Muscle of leg (tissue), 3 donors: ENCODE measurements at regions not wholly inside any gene's neighbourhood (a gene's known extent, or its start where the extent isn't known, plus 50 kb on each side); places are given as distances from the start of the nearest gene placed in this dataset.

Source experiments
- DNase-seq: peaks from one replicate; pipeline ENCODE4 v3.0.0; 2013
- H3K27ac ChIP-seq: one replicate; pipeline ENCODE4 v1.5.1; 2013; ENCODE audit warnings: mild to moderate bottlenecking, low read length, control low read depth
- H3K27me3 ChIP-seq: one replicate; pipeline ENCODE4 v1.6.1; 2013; ENCODE audit warnings: low read length; ENCODE audit not compliant: control insufficient read depth, insufficient read depth
- H3K36me3 ChIP-seq: one replicate; pipeline ENCODE4 v1.6.1; 2013; ENCODE audit warnings: low read length; ENCODE audit not compliant: control insufficient read depth, insufficient read depth
- H3K4me1 ChIP-seq: one replicate; pipeline ENCODE4 v1.6.1; 2013; ENCODE audit warnings: low read length; ENCODE audit not compliant: control insufficient read depth, insufficient read depth
- H3K4me3 ChIP-seq: one replicate; pipeline ENCODE4 v1.5.1; 2013; ENCODE audit warnings: low read length, control low read depth
- H3K9me3 ChIP-seq: replicated peaks from 2 replicates; pipeline ENCODE4 v1.6.1; 2013; ENCODE audit warnings: low read depth, low read length; ENCODE audit not compliant: control insufficient read depth
- WGBS: methylation state at CpG from one replicate; pipeline ENCODE4 v1.1.5; 2013; ENCODE audit warnings: missing lambda C conversion rate; ENCODE audit not compliant: insufficient coverage; 5-methylcytosine and 5-hydroxymethylcytosine counted together

GRCh38 chr6:169890901-169891300, 139.5 kb downstream of the ERMARD start:
- DNase-seq: no peak
- no peaks in the 10 kb centered on the region for H3K36me3 ChIP-seq
- H3K27me3 ChIP-seq: peaks cover 5% of the 10 kb centered on the region
- H3K4me1 ChIP-seq: no peaks in the 10 kb centered on the region
- H3K27ac ChIP-seq: no peak overlapping the region
- WGBS: 81% methylated on average over 7 of the region's 7 CpGs
- H3K4me3 ChIP-seq: no peak overlapping the region
- H3K9me3 ChIP-seq: no peaks in the 10 kb centered on the region

- no peaks in the 10 kb centered on the region for H3K9me3 ChIP-seq
- WGBS: 4% methylated on average over 11 of the region's 12 CpGs
- no peak overlapping the region for H3K4me3 ChIP-seq
- no peaks in the 10 kb centered on the region for H3K36me3 ChIP-seq
- no peak overlapping the region for H3K27ac ChIP-seq
- peaks cover 7% of the 10 kb centered on the region for H3K27me3 ChIP-seq
- no peaks in the 10 kb centered on the region for H3K4me1 ChIP-seq
- DNase-seq: no peak
Observed at GRCh38 chr6:169890049-169890448, 138.6 kb downstream of the ERMARD start.

GRCh38 chr6:169887529-169888140, 136.2 kb downstream of the ERMARD start:
- WGBS: 79% methylated on average over 13 of the region's 14 CpGs
- no peak overlapping the region for H3K4me3 ChIP-seq
- H3K9me3 ChIP-seq: no peaks in the 10 kb centered on the region
- DNase-seq: no peak
- no peaks in the 10 kb centered on the region for H3K36me3 ChIP-seq
- H3K4me1 ChIP-seq: no peaks in the 10 kb centered on the region
- H3K27me3 ChIP-seq: peaks cover 13% of the 10 kb centered on the region
- no peak overlapping the region for H3K27ac ChIP-seq

GRCh38 chr6:169886631-169887227, 135.3 kb downstream of the ERMARD start:
- Histone ChIP-seq H3K27ac (no peak overlapping the region), H3K27me3 (peaks cover 17% of the 10 kb centered on the region), H3K9me3 (no peaks in the 10 kb centered on the region), H3K4me1 (no peaks in the 10 kb centered on the region), H3K36me3 (no peaks in the 10 kb centered on the region), H3K4me3 (no peak overlapping the region)
- DNase-seq: no peak
- WGBS: 79% methylated on average over 15 of the region's 15 CpGs

GRCh38 chr6:169885831-169886230, 134.4 kb downstream of the ERMARD start:
- WGBS: 97% methylated on average over 3 of the region's 4 CpGs
- Histone ChIP-seq H3K4me3 (no peak overlapping the region), H3K27ac (no peak overlapping the region), H3K36me3 (no peaks in the 10 kb centered on the region), H3K27me3 (peaks cover 19% of the 10 kb centered on the region), H3K9me3 (no peaks in the 10 kb centered on the region), H3K4me1 (no peaks in the 10 kb centered on the region)
- no peak for DNase-seq

GRCh38 chr6:169885131-169885530, 133.7 kb downstream of the ERMARD start:
- Histone ChIP-seq H3K27ac (no peak overlapping the region), H3K4me3 (no peak overlapping the region), H3K36me3 (no peaks in the 10 kb centered on the region), H3K4me1 (no peaks in the 10 kb centered on the region), H3K9me3 (no peaks in the 10 kb centered on the region), H3K27me3 (peaks cover 19% of the 10 kb centered on the region)
- no peak for DNase-seq

- Histone ChIP-seq H3K27ac (no peak overlapping the region), H3K4me1 (no peaks in the 10 kb centered on the region), H3K27me3 (peaks cover 22% of the 10 kb centered on the region), H3K9me3 (no peaks in the 10 kb centered on the region), H3K4me3 (no peak overlapping the region), H3K36me3 (no peaks in the 10 kb centered on the region)
- WGBS: 94% methylated on average over 2 of the region's 6 CpGs
- DNase-seq: no peak
Observed at GRCh38 chr6:169884158-169884557, 132.7 kb downstream of the ERMARD start.

GRCh38 chr6:169883316-169883715, 131.9 kb downstream of the ERMARD start:
- no peaks in the 10 kb centered on the region for H3K9me3 ChIP-seq
- H3K36me3 ChIP-seq: no peaks in the 10 kb centered on the region
- H3K4me3 ChIP-seq: no peak overlapping the region
- 87% methylated on average over 8 of the region's 10 CpGs for WGBS
- no peak overlapping the region for H3K27ac ChIP-seq
- H3K27me3 ChIP-seq: peaks cover 24% of the 10 kb centered on the region
- H3K4me1 ChIP-seq: no peaks in the 10 kb centered on the region
- DNase-seq: no peak

GRCh38 chr6:169881976-169882375, 130.6 kb downstream of the ERMARD start:
- 81% methylated on average over 13 of the region's 13 CpGs for WGBS
- H3K27me3 ChIP-seq: peaks cover 24% of the 10 kb centered on the region
- H3K9me3 ChIP-seq: no peaks in the 10 kb centered on the region
- no peak for DNase-seq
- H3K36me3 ChIP-seq: no peaks in the 10 kb centered on the region
- no peak overlapping the region for H3K4me3 ChIP-seq
- H3K27ac ChIP-seq: no peak overlapping the region
- H3K4me1 ChIP-seq: no peaks in the 10 kb centered on the region

GRCh38 chr6:169881398-169881797, 130.0 kb downstream of the ERMARD start:
- no peaks in the 10 kb centered on the region for H3K9me3 ChIP-seq
- H3K27ac ChIP-seq: no peak overlapping the region
- WGBS: 76% methylated on average over 8 of the region's 10 CpGs
- no peak overlapping the region for H3K4me3 ChIP-seq
- DNase-seq: no peak
- peaks cover 24% of the 10 kb centered on the region for H3K27me3 ChIP-seq
- no peaks in the 10 kb centered on the region for H3K4me1 ChIP-seq
- H3K36me3 ChIP-seq: no peaks in the 10 kb centered on the region

GRCh38 chr6:169880516-169880915, 129.1 kb downstream of the ERMARD start:
- Histone ChIP-seq H3K4me1 (no peaks in the 10 kb centered on the region), H3K27ac (no peak overlapping the region), H3K36me3 (no peaks in the 10 kb centered on the region), H3K9me3 (no peaks in the 10 kb centered on the region), H3K4me3 (no peak overlapping the region), H3K27me3 (peaks cover 22% of the 10 kb centered on the region)
- no peak for DNase-seq
- 89% methylated on average over 6 of the region's 6 CpGs for WGBS
